GM21515 (cell line): ENCODE measurements at regions not wholly inside any gene's neighbourhood (a gene's known extent, or its start where the extent isn't known, plus 50 kb on each side); places are given as distances from the start of the nearest gene placed in this dataset.

ENCODE experiments used
- ATAC-seq: cut with Tn5 transposase; IDR thresholded peaks from one replicate; pipeline ENCODE4 v1.9.1; 2021; ENCODE audit not compliant: unreplicated experiment

DNA sequence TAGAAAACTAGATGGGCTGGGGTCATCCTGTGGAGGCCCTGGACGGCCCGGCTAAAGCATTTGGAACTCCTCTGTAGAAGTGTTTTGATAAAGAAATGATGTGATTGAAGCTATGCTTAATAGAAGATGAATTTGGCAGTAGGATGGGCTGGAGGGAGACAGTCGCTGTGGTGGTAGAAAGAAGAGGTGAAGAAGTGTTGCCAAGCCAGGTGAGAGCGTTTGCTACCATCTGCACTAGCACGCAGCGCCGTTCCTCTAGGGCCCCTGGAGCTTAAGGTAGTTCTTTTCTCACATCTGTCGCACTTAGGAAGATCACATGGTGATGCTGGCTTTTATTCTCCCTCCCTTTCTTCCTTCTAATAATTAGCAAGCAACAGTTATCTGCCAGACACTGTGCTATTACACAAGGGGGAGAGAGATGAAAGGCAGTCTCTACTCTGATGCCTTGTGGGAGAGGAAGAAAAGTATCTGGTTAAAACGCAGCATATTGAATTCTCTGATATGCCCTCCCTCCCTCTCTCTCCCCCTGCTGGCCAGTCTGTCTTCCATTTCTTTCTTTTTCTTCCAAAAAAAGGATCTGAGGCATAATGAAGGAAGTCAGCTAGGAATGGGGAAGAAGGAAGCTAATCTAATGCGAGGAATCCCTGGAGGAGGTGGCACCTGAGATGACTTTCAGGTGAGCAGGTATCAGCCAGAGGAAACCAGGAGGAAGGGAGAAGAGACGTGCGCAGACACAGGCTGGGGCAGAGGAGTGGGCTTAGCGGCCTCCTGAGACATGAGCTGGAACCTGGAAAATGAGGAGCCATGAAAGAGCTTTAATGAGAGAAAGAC is 162.3 kb upstream of the KLF14 start:
- no peak for ATAC-seq

DNA sequence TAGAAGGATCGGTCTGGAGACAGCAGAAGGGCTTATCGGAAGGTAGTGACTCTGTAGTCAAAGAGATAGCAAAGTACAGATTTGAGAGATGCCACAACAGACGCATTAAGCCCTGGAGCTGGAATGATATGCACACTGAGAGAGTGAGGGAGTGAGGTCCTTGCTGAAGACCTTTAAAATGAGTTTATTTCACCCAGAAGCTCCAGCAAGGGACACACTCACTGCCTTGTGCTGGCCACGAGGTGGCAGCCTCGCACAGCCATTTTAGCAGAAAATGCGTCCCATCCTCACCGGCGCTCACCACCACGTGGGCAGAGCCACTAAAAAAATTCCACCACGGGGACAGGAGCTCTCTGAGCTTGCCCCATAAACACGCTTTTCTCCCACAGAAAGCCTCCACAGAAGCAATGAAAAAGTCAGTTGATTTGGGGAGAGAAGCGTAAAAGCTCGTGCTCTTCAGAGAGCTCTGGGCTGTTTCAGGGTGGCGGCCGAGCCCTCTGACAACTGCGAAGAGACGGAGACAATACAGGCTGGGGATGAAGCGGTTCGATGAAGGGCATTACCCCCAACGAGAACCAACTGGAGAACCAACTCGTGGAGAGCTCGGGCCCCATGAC is 163.0 kb upstream of the KLF14 start:
- no peak for ATAC-seq

- no peak for ATAC-seq
These were observed 163.8 kb upstream of the KLF14 start for GRCh38 chr7:130897515-130898419.

GRCh38 chr7:130899071-130899560 is 165.1 kb upstream of the KLF14 start:
- ATAC-seq: no peak

- no peak for ATAC-seq
These were observed 165.8 kb upstream of the KLF14 start for GRCh38 chr7:130899638-130900401.

- no peak for ATAC-seq
These were observed 166.6 kb upstream of the KLF14 start for GRCh38 chr7:130900471-130901076.

GRCh38 chr7:130901209-130901783 is 167.3 kb upstream of the KLF14 start:
- no peak for ATAC-seq

GRCh38 chr7:130902755-130903357 is 168.8 kb upstream of the KLF14 start:
- ATAC-seq: no peak

DNA sequence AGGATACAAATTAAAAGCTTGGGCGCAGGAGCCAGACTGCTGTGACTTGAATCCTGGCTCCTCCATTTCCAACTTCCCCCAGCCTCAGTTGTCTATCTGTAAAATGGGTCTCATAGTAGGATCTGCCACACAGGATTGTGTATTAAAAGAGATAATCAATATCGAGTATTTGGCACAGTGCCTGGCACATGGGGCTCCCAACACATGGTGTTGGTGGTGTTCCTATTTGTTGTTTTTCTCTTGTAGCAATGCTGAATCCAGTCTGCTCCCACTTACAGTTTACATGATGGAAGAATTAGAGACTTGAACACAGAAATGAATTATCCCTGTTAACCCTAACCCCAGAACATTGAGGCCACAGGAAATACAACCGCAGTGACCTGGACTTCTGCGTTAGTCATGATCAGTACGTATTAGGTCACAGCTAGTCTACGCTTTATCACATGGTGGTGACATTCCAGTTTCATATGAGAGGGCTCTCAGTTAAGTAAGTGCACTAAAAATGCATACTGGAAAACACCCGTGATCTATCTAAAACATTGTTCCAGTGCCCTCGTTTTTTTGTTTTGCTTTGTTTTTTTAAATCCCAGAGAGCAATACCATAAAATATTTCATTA is 169.5 kb upstream of the KLF14 start:
- no peak for ATAC-seq

GRCh38 chr7:130904031-130904757 is 170.2 kb upstream of the KLF14 start:
- ATAC-seq: no peak

DNA sequence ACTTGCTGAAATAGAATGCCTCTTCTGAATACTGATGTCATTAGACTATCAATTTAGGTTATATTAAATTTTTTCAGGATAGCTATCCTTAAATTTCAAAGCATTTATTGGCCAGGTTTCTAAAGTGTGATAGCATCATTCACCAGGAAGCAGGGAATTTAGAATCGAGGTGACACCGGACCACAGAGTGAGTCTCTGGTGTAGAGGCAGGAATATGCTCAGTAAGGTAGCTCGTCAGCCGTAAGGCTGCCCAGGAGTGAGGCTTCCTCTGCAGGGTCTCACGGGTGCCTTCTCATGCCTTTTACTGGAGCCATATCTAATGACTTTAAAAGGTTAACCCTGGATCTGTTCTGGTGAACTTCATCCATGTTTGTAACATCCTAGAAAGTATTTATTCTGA is 170.8 kb upstream of the KLF14 start:
- no peak for ATAC-seq

DNA sequence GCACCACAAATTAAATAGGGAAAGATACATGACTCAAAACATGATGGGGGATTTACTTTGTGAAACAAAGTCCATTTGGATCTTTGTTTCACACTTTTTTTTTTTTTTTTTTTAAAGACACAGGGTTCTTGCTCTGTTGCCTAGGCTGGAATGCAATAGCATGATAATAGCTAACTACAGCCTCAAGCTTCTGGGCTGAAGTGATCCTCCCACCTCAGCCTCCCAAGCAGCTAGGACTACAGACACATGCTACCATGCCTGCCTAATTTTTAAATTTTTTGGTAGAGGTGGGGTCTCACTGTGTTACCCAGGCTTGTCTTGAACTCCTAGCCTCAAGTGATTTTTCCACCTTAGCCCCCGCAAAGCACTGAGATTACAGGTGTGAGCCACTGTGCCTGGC is 172.6 kb upstream of the KLF14 start:
- ATAC-seq: no peak

DNA sequence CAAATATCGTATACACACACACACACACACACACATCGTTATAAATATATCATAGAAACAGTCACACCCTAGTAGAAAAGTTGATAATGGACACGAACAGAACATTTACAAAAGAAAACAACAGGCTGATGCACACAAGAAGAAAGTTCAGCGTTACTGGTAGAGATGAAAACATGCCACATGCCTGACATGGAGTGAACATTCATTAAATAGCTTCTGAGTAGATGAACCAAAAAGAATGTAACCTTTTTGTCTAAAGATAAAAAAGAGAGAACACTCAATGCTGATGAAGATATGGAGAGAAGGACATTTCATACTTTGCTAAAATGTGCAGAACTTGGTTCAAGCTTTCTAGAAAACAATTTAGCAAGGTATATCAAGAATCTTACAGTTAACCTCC is 173.4 kb upstream of the KLF14 start:
- ATAC-seq: no peak

- no peak for ATAC-seq
These were observed 174.5 kb upstream of the KLF14 start for GRCh38 chr7:130908345-130909160.

DNA sequence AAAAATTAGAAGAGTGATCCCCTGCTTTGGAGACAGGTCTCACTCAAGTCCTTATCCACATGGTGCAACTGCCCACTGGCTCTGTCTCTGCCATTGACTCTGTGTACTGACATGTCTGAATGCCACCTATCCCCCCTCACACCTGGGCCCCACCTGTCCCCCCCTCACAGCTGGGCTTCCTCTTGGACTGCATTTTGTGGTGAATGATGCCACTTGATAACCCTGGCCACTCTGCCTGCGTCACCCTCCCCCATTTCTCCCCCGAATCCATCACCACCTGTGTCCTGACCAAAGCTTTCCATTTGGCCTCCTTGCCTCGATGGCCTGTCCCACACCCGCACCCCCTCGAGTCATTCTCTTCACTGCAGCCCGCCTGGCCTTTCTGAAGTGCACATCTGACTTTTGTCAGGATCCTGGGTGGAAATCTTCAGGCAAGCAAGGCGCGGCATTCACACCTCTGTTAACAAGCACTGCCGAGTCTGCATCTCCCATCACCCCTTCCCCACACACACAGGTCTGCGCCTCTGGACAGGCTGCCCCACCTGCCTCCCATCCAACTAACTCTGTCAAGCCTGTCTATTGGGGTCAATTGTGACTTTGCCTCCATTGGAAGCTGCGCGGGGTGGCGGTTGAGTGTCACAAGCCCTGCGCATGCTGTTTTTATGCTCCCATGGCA is 175.3 kb upstream of the KLF14 start:
- ATAC-seq: no peak

- no peak for ATAC-seq
These were observed 176.1 kb upstream of the KLF14 start for GRCh38 chr7:130909881-130910672.
